ENCODE measurements at regions not wholly inside any gene's neighbourhood (a gene's known extent, or its start where the extent isn't known, plus 50 kb on each side); places are given as distances from the start of the nearest gene placed in this dataset.
"Not testable (repeated sequence)": the region's sequence is repeated elsewhere in the genome, so short reads cannot be mapped to it uniquely, and the experiment has no call there.

DNA sequence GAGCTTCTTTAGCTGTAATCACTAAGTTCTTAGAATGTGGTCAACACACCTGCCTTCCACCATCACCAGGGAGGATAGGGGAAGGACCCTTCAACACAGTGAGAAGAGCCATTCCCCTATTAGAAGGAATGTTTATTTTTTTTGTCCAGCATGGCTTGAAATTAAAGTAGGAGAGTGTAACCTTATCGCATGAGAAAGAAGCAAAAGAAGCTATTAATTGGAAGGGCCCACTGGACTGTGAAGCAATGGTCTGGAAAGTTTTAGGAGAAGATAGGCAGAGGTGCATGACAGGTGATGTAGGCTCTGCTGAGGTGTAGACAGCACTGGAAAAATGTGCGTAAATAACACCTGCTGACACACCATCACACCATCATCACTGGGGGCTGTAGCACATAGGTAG is 1526.0 kb downstream of the MAT2B start:
- DNase-seq = no peak

DNA sequence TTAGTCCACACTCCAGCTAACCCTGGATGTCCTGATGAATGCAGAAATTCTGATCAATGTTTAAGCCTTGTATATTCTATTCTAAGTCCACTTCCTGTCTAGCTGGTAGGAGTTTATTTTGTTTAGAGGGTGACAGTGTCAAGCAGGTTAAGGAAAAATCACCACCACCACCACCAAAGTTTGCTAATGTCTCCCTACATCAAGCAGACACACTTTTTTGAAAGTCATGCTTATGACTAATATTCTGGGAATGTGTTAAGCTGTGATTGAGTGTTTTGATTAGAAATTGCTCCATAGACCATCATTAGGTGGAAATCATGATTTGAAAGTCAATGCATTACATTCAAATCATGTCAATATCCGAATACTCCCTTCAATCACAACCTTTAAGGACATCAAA is 1530.1 kb downstream of the MAT2B start:
- DNase-seq = no peak

DNA sequence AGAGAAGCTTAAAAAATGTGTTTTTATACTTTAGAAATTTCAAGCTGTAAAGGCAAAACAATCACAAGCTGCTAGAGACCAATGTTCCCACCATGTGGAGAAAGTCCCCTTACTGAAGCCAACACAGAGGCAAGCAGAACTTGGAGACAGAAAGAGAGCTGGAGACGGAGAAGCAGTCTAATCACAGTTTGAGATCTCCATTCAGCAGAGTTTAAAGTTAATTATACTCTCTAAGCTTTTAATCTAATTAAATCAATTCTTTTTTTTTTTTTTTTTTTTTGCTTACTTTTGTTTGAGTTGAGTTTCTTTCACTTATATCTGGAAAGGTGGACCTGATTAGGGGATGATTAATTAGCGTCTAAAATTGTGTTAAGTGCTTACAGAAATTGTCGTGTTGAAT is 1534.3 kb downstream of the MAT2B start:
- DNase-seq = no peak

DNA sequence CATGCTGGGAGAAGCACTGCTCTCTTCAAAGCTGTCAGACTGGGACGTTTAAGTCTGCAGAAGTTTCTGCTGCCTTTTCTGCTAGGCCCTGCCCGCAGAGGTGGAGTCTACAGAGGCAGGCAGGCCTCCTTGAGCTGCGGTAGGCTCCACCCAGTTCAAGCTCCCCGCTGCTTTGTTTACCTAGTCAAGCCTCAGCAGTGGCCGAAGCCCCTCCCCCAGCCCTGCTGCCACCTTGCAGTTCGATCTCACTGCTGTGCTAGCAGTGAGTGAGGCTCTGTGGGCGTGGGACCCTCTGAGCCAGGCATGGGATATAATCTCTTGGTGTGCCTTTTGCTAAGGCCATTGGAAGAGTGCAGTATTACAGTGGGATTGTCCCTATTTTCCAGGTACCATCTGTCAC is 1540.5 kb downstream of the MAT2B start:
- not testable (repeated sequence) for DNase-seq

DNA sequence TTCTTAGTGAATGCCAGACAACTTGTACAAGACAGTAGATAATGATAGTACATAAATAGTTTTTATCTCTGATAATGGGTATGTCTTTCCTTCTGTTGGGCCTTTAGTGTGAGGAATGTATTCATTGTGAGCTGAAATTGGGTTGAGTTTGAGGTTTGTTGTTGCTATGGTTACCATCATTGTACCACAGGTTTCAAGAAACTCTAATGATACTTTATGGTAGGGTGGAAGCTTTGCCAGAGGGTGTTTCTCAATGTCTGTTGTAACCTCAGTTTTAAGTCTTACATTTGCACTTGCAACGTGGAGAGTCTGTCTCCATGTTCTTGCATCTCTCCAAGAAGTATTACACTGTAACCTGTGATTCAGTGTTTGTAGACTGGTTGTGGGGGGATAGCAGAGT is 1550.1 kb downstream of the MAT2B start:
- no peak for DNase-seq

DNA sequence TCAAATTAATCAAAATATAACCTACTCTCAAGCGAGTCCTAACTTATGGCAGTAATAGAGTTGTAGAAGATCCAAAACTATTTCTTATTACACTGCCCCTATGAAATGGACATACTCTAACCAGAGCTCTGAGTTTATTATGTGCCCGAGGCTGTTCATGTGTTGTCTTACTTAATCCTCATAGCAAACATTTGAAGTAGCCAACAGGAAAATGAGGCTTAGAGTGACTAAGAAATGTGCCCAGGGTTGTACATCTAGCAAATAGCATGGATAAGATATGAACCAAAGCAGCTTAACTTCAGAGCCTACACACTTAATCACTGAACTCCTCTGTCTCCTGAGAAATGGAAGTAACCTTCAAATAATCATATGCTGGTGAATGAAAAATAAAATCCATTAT is 1551.7 kb downstream of the MAT2B start:
- DNase-seq = no peak

DNA sequence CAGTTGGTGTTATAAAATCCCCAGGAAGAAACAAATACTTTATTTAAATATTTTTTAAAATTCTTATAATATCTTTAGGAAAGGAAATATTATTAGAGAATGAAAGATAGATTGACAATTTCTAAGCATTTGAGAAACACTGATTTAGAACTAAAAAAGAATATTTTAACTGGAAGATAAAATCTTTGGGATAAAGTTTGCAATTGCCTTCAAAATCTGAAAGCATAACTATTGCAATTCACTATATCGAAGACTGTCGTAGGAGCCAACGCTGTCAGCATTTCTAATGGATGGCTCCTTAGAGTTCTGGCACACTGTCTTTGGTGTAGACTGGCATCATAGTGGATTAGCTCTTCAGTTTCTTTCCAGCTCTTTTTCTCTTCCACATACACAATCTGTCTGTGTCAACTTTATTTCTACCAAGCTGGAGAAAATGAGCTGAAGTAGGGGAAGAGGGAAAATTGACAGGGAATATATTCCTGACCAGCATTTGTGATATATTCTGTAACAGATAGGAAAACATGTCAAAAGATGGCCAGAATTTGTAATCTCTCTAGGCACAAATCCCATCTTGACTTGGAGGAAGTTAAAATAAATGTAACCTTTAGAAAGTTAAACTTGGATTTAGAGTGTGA is 1561.4 kb downstream of the MAT2B start:
- no peak for DNase-seq

DNA sequence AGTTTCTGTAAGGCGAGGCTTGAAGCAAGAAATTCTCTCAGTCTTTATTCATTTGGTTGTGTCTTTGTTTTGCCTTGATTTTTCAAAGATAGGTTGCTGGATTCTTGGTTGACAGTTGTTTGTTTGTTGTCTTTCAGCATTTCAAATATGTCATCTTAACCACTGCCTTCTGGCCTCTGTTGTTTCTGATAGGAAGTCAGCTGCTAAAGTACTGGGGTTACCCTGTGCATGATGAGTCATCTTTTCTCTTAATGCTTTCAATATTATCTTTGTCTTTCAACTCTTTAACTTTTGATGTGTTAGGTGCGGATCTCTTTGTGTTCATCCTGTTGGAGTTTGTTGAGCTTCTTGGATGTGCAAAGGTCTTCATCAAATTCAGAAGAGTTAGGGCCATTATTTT is 1571.3 kb downstream of the MAT2B start:
- DNase-seq = no peak

DNA sequence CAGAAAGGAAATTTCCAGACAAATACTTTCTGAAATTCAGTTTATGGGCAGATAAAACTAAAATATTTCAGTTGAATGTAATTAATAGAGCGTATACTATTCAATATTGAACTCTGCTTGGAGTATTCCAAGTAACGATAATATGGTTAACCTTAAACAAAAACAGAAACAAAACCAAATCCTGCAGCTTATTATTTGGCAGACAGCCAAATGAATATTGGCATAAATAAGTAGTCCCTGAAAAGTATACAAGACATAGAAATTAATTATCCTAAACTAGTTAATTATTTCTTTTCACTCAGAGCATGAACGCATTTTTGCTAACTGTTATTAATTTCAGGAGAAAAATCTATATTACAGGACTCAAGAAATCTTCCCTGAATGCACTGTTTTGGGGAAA is 1574.0 kb downstream of the MAT2B start:
- DNase-seq = no peak

DNA sequence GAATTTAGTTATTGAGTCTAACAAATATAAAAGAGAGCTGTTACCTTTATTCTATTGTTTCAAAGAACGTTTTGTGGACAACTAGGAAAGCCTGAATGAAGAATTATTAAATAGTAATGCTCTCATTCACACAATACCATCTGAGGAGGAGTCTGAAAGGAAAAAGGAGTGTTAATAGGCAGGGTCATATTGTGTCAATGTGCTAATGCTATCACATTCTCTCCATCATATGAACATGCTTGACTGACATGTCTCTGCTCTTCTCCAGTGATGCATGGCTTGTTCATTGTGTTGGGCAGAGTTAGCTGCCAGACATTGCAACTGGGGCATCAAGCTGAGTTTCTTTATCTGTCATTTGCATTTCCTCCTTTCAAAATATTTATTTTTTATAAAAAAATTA is 1578.0 kb downstream of the MAT2B start:
- DNase-seq = no peak

DNA sequence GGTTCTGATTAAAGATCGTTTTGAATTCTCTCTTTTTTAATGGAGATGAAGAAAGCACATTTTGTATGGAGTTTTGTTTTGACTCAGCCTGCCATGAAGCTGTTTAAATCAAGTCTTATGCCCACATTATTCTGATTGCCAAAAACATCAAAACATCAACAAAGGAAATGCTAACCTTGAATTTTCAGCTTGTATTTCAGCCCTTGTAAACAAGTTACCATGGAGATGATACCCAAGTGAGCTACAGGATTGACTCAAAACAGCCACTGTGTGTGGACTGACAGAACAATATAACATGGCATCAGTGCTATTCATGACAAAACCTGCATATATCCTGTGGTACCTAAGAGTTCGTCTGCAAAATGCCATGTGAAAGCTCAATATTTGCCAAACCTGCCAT is 1581.0 kb downstream of the MAT2B start:
- DNase-seq = no peak

DNA sequence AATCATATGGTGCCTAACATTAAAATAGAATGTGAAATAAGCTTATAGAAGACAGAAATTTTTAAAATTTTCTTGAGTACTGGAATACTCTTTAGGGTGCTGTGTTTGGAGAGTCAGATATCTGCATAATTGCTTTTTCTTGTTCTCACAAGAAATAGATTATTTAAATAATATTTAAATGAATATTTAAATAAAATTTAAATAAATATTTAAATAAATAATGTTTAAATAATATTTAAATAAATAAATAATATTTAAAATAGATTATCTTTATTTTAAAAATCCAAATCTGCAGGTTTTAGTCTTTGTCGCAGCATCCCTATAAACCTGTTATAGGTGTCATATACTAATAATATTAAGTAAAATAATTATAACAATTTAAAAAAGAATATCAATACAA is 1589.4 kb downstream of the MAT2B start:
- DNase-seq = no peak

DNA sequence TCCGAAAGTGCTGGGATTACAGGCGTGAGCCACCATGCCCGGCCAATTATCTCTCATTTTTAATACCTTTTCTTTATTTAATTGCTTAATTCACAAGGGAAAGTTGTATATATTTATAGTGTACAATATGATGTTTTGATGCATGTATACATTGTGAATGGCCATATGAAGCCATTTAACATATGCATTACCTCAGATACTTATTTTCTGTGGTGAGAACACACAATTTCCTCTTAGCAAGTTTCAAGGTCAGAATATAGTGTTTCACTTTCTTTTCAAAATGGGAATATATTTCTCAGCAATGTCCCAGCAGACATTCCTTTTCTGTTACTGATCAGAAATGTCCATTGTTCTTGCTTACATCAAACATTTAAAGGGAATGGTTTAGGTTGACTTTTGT is 1596.3 kb downstream of the MAT2B start:
- DNase-seq = no peak

DNA sequence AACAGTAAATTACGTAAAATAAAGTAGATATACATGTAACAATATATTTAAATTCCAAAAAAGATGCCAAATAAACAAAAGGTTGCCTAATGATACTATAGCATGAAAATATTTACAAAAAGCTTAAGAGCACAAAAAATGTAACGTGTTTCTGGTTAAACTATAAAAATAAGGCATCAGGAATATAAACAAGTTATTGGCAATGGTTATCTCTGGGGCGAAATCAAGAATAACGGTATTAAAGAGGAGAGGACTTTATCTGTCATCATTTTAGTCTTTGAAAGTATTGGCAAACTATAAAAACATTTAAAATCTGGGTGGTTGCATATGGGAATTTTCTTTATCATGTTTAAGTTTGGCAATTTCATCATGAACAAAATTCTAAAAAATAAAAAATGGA is 1599.2 kb downstream of the MAT2B start:
- DNase-seq = no peak

DNA sequence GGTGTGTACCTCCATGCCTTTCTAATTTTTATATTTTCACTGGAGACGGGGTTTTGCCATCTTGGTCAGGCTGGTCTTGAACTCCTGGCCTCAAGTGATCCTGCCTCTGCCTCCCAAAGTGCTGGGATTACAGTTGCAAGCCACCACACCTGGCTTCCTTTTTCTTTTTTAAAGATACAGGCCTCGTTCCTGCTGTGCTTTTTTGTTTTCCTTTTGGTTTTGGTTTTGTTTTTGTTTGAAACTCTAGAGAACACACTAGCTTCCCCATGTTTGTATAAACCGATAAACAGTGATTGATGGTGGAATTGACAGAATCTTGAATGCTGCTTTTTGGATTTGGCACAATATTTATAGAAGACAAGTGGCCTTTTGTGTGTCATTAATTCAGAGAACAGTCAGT is 1603.4 kb downstream of the MAT2B start:
- no peak for DNase-seq

DNA sequence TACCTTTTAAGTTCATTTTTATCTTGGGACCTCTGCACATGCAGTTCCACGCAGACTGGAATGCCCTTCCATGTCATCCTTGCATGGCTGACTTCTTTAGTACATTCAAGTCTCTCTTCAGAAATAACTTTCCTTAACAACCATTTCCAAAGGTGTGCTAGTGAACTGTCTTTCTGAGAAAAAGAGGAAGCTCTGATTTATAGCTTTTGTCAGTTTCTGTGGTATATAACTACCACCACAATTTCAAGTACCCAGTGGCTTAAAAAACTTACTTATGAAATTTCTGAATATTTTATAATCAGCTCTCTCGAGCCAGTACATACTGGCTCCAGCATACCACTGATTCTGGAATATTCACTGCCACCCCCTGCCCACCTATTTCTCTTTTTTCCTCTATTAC is 1613.8 kb downstream of the MAT2B start:
- no peak for DNase-seq

DNA sequence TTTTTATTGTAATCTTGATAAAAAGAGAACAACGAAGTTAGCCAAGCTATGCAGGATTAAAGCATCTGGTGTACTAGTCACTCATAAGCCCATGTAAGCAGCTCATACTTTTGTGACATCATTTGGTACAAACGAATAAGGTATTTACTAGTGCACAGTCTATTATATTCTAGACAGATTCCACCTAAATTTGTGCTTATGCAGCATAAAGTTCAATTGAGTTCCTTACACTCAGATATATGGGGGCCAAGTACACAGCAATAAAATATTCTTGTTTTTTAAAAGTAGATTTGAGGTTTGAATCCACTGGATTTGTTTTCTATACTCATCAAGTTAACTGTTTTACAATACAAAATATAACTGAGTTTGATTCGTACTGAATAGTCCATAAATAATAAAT is 1621.2 kb downstream of the MAT2B start:
- no peak for DNase-seq

DNA sequence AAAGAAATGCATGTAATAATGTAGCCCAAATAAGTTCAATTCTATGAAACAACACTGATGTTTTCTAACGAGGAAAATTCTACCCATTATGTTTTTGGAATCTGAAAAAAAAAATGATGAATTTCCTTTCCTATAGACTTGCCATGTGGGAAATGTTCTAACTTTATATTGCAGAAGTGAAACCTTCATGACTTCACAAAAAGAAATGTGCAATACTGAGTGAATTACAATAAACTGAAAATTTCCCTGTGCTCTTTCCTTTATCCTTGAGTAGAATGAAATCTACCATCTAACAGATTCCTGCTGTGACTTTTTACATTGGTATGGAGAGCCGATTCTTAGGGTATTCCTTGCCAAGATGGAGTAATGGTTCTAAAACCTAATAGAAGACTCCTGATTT is 1622.5 kb downstream of the MAT2B start:
- DNase-seq = no peak

DNA sequence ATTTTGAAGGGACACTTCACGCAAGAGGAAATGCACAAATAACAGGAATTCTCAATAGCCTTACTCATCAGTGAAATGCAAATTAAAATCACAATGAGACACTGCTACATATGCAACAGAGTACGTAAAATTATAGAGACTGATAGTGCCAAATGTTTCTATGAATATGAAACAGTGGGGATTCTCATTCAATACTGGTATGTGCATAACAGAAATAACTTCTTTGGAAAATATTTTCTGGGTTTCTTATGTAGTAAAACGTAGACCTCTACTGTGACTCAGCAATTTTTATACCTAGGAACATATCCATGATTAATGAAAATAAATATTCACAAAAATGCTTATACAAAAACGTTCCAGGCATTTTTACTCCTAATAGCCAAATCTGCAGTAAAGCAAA is 1625.2 kb downstream of the MAT2B start:
- no peak for DNase-seq

DNA sequence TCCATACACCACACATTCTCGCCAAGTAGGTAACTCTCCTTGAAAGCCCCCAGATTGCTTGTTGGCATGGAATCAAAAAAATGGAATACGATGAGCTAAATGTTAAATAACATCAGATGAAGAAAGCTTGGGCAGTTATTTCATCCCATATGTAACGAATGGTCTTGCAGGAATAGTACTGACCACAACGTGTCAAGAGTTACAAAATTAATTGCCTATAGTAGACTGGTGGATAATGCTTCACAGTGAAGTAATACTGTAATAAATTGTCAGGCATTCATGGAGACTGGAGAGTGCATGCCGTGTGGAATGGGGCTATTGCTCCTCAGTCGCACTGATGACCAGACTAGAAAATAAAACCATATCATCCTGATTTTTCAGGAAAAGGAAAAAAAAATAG is 1628.7 kb downstream of the MAT2B start:
- no peak for DNase-seq

DNA sequence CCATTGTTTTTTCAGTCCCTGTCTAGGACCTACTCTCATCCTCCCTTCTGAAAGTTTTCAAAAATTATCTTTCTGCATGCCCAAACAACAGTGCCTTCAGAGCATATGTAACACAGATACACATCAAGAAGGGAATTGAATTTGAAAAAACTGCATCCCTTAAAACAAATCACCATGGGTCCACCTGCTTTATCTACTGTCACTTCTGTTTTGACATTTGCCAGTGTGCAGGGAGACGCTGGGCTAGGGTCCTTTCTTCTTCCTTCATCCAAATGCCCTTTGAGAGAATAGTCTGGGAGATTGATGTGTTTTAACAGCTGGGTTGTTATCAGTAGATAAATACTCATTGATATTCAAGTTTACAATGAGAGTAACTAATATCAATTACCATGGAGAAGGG is 1630.1 kb downstream of the MAT2B start:
- DNase-seq = no peak

DNA sequence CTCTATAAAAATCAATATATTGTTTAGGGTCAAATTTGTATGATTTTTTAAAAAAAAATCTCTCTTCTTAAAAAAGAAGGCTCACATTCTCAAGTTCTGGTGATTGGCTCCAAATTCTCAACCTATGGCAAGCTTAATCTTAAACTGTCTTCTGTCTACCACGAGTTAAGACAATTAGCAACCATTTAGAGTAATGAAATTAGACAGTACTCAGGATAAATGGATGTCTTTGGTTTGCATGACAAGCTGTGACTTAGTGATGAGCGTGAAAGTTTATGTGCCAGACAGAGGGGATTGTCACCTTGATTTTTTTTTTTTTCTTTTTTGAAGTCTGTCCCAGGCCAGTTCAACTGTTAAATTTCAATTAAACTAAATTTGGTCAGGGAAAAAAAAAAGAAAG is 1632.3 kb downstream of the MAT2B start:
- DNase-seq = no peak

DNA sequence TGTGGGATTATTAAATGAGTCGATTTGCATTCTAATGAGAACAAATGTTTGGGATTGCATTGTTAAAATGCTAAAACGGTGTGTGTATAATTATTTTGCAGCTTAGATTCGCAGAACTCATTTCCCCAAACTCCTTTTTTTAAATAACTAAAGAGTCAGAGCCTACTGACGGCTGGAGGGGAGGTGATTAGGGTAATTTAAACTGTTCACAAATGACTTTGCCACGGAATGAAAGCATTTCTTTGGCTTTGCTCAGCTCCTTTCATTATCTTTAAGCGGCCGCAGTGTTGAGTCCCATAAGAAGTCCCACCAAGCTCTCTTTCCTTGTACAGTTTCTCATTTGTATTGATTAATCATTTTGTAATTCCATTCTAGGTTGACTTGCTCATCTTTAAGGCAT is 1632.8 kb downstream of the MAT2B start:
- DNase-seq = no peak

DNA sequence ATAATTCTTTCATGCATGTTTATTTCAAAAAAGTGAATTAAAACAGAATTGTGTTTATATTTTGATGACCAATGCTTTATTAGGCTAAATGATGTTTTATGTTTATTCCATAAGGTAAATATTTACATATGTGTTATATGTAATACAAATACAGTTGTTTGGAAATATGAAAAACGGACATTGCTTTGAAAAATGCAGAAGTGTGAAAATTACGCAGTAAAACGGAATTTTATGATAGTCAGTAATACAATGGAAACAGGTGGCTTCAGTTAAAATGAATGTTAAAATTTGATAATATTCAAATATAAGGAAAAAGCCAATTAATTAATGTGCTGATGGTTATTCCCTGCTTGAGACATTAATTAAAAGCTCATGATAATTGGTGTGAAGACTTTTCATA is 1633.8 kb downstream of the MAT2B start:
- no peak for DNase-seq

DNA sequence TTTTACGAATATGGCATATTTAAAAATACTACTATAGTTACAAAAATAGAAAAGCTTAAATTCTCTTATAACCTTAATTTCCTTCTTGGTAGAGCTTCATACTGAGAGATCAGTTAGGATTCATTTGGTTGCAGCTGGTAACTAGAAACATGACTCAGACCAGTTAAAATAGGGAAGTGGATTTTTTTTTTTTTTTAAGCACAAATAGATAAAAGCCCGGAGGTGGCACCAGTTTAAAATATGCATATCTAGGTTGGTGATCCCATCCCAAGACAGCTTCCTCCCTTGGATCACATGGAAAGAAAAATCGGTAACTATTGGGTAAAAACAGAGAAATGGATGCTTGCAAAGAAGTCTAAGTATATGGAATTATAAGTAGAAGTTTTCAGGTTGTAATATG is 1634.3 kb downstream of the MAT2B start:
- no peak for DNase-seq

DNA sequence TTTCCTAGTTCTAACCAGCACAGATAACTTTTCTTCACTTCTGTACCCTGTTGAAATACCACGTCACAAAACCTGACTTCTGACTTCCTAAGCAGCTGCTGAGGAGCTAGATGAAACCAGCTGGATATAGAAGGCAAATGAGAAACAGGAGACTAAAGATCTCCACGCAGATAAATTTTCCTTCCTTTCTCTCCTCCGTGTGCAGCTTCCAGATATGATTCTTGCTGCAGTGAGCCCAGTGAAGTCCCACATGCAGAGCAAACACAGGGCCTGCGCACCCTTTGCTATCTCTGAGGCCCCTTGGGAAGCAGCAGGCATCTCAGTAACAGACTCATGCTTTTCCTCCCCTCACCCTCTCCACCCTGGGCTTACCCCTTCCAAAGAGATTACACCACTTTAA is 1638.3 kb downstream of the MAT2B start:
- no peak for DNase-seq
